HCT116 (cell line): ENCODE measurements at regions not wholly inside any gene's neighbourhood (a gene's known extent, or its start where the extent isn't known, plus 50 kb on each side); places are given as distances from the start of the nearest gene placed in this dataset.

Experiments
- ATAC-seq: fragments of 200-7000 bp; cut with Tn5 transposase; 2 replicates; pipeline ENCODE4 v1.9.1; 2020; ENCODE audit warnings: mild to moderate bottlenecking, moderate library complexity
- BruUV-seq: library from RNA; stranded (reverse); fragments of 400-500 nt; replicated peaks from 2 replicates; lab custom pipeline; 2021; lab: Mats Ljungman, UMichigan
- CTCF ChIA-PET: fragments of 300-600 bp; sonication (Branson Sonifier 250); formaldehyde crosslinking; loops from one replicate; lab custom pipeline; 2021; ENCODE audit warnings: antibody characterized with exemption; lab: Charles Lee
- POLR2A ChIA-PET: fragments of 300-600, 350-600 bp; sonication (Branson Sonifier 250); formaldehyde crosslinking; loops from one replicate; lab custom pipeline; 2021; ENCODE audit warnings: antibody characterized with exemption; lab: Charles Lee
- RAD21 ChIA-PET, 2 experiments: fragments of 300-600 bp; sonication (Branson Sonifier 250); formaldehyde crosslinking; loops; one replicate each; lab custom pipeline; 2023; ENCODE audit warnings: low total read pairs in 2 of 2; ENCODE audit not compliant: uncharacterized antibody in 2 of 2, unreplicated experiment in 2 of 2, low non-redundant PET in 1 of 2; lab: Charles Lee
- DNase-seq: peaks from one replicate; pipeline ENCODE4 v3.0.0-alpha.2; 2010; ENCODE audit warnings: low read depth, low spot score
- H2AFZ ChIP-seq: fragments of 200-600 bp; shearing (Covaris generic), sonication (generic); 2 replicates; pipeline ENCODE4 v1.6.1; 2017; ENCODE audit warnings: low read depth, mixed run types, mixed read lengths, antibody characterized with exemption, low read length; ENCODE audit not compliant: poor library complexity, severe bottlenecking
- H3K27ac ChIP-seq: 2 replicates; pipeline ENCODE4 v1.5.1; 2012; ENCODE audit warnings: low read depth, low read length
- H3K27me3 ChIP-seq: fragments of 200-600 bp; sonication (generic); 2 replicates; pipeline ENCODE4 v1.6.1; 2016; ENCODE audit warnings: mixed run types, low read length, mixed read lengths; ENCODE audit not compliant: insufficient read depth
- H3K36me3 ChIP-seq, 2 experiments: fragments of 200-500 bp in 1 of 2; fragments of 200-600 bp in 1 of 2; sonication (Bioruptor generic) in 1 of 2; sonication (generic) in 1 of 2; 2 replicates each; pipeline versions ENCODE4 v1.5.1 to v1.6.1; 2014 to 2016; ENCODE audit warnings: low read length in 2 of 2, inconsistent platforms in 1 of 2, mixed read lengths in 1 of 2, mixed run types in 1 of 2; ENCODE audit not compliant: insufficient read depth in 2 of 2, control insufficient read depth in 1 of 2
- H3K4me1 ChIP-seq, 2 experiments: fragments of 200-600 bp in 1 of 2; sonication (generic) in 1 of 2; 2 replicates each; pipeline versions ENCODE4 v1.5.1 to v1.6.1; 2012 to 2017; ENCODE audit warnings: low read length in 2 of 2, inconsistent platforms in 1 of 2, mild to moderate bottlenecking in 1 of 2, mixed read lengths in 1 of 2, mixed run types in 1 of 2, moderate library complexity in 1 of 2; ENCODE audit not compliant: insufficient read depth in 2 of 2, control insufficient read depth in 1 of 2
- H3K4me2 ChIP-seq: fragments of 200-600 bp; sonication (generic); 2 replicates; pipeline ENCODE4 v1.6.1; 2017; ENCODE audit warnings: mixed run types, low read length, mixed read lengths
- H3K4me3 ChIP-seq, 2 experiments: fragments of 200-600 bp in 1 of 2; sonication (generic) in 1 of 2; replicated peaks in 1 of 2; 2 replicates each; pipeline ENCODE4 v1.5.1; 2011 to 2016; ENCODE audit warnings: low read length in 2 of 2, control low read depth in 1 of 2, low read depth in 1 of 2, mild to moderate bottlenecking in 1 of 2, mixed read lengths in 1 of 2, mixed run types in 1 of 2
- H3K79me2 ChIP-seq: fragments of 200-600 bp; sonication (generic); 2 replicates; pipeline ENCODE4 v1.6.1; 2017; ENCODE audit warnings: mild to moderate bottlenecking, mixed run types, low read length, moderate library complexity, mixed read lengths; ENCODE audit not compliant: insufficient read depth
- H3K9ac ChIP-seq: fragments of 200-600 bp; sonication (generic); 2 replicates; pipeline ENCODE4 v1.6.1; 2016; ENCODE audit warnings: low read length, mixed read lengths
- H3K9me2 ChIP-seq: fragments of 200-600 bp; sonication (generic), shearing (Covaris generic); 2 replicates; pipeline ENCODE4 v1.6.1; 2017; ENCODE audit warnings: mixed run types, mild to moderate bottlenecking, moderate library complexity; ENCODE audit not compliant: insufficient read depth
- H3K9me3 ChIP-seq, 2 experiments: fragments of 200-500 bp in 1 of 2; fragments of 200-600 bp in 1 of 2; sonication (Bioruptor generic) in 1 of 2; sonication (generic) in 1 of 2; 2 replicates each; pipeline ENCODE4 v1.6.1; 2014 to 2017; ENCODE audit warnings: low read length in 2 of 2, mixed read lengths in 2 of 2, inconsistent platforms in 1 of 2, low read depth in 1 of 2, mild to moderate bottlenecking in 1 of 2, mixed run types in 1 of 2, moderate library complexity in 1 of 2; ENCODE audit not compliant: control insufficient read depth in 1 of 2, insufficient read depth in 1 of 2
- H4K20me1 ChIP-seq: fragments of 200-600 bp; sonication (generic), shearing (Covaris generic); 2 replicates; pipeline ENCODE4 v1.6.1; 2017; ENCODE audit warnings: mixed run types, mild to moderate bottlenecking, moderate library complexity; ENCODE audit not compliant: insufficient read depth
- CBX3 ChIP-seq: IDR thresholded peaks from 2 replicates; pipeline ENCODE4 v1.6.1; 2012; ENCODE audit warnings: low read depth
- CTCF ChIP-seq, 3 experiments: fragments of 200-600 bp in 1 of 3; sonication (generic) in 1 of 3; IDR thresholded peaks in 2 of 3; conservative IDR thresholded peaks in 1 of 3; 2 replicates each; pipeline ENCODE4 v1.5.1; 2012 to 2017; ENCODE audit warnings: low read depth in 2 of 3, low read length in 2 of 3, antibody characterized with exemption in 1 of 3, borderline replicate concordance in 1 of 3, control low read depth in 1 of 3, mild to moderate bottlenecking in 1 of 3, mixed read lengths in 1 of 3, mixed run types in 1 of 3, moderate library complexity in 1 of 3; ENCODE audit not compliant: insufficient read depth in 1 of 3
- ELF1 ChIP-seq: IDR thresholded peaks from 2 replicates; pipeline ENCODE4 v1.6.1; 2012; ENCODE audit warnings: low read depth, borderline replicate concordance
- JUND ChIP-seq: IDR thresholded peaks from 2 replicates; pipeline ENCODE4 v1.6.1; 2012
- MAX ChIP-seq: IDR thresholded peaks from 2 replicates; pipeline ENCODE4 v1.6.1; 2012
- POLR2A ChIP-seq: IDR thresholded peaks from 2 replicates; pipeline ENCODE4 v1.7.0; 2011; ENCODE audit warnings: borderline replicate concordance; ENCODE audit not compliant: insufficient read depth, insufficient read length; ENCODE audit errors: extremely low read depth
- POLR2AphosphoS5 ChIP-seq: IDR thresholded peaks from 2 replicates; pipeline ENCODE4 v1.6.1; 2011; ENCODE audit warnings: mild to moderate bottlenecking, low read depth, low read length, moderate library complexity
- RAD21 ChIP-seq: IDR thresholded peaks from 2 replicates; pipeline ENCODE4 v1.6.1; 2012; ENCODE audit warnings: low read depth, mild to moderate bottlenecking
- REST ChIP-seq: IDR thresholded peaks from 2 replicates; pipeline ENCODE4 v1.6.1; 2012; ENCODE audit warnings: low read depth
- SIN3A ChIP-seq: IDR thresholded peaks from 2 replicates; pipeline ENCODE4 v1.6.1; 2012; ENCODE audit warnings: low read depth
- SP1 ChIP-seq: IDR thresholded peaks from 2 replicates; pipeline ENCODE4 v1.6.1; 2012; ENCODE audit warnings: low read depth
- YY1 ChIP-seq: IDR thresholded peaks from 2 replicates; pipeline ENCODE4 v1.6.1; 2011; ENCODE audit warnings: low read length, low read depth, moderate library complexity, mild to moderate bottlenecking; ENCODE audit not compliant: insufficient replicate concordance; ENCODE audit errors: extremely low read depth
- ZFX ChIP-seq: fragments of 450-650 bp; IDR thresholded peaks from 2 replicates; pipeline ENCODE4 v1.6.1; 2017
- intact Hi-C: fragments of 100-400 bp; cut with micrococcal nuclease; formaldehyde crosslinking; loops from 2 replicates; pipeline ENCODE4 v1.10.0; 2022

- TF ChIP-seq REST (no peak), JUND (no peak), ZFX (no peak), MAX (no peak), CBX3 (no peak)
These were observed 202.4 kb upstream of the NEBL start (continued) for GRCh38 chr10:21099291-21100062.

GRCh38 chr10:21097926-21098355 lies 200.8 kb upstream of the NEBL start:
- no peak overlapping the region for H2AFZ ChIP-seq
- intact Hi-C loops: no loop called here
- H3K36me3 ChIP-seq: no peaks in the 10 kb centered on the region
- no peaks in the 10 kb centered on the region for H3K9me3 ChIP-seq
- no peak overlapping the region for H3K4me2 ChIP-seq
- no peak overlapping the region for H3K9ac ChIP-seq
- H3K4me3 ChIP-seq: no peak overlapping the region
- no TSS peak for BruUV-seq
- ChIA-PET RAD21 (no interaction called here), POLR2A (no interaction called here), CTCF (no interaction called here)
- no peak for ATAC-seq
- no peaks in the 10 kb centered on the region for H3K79me2 ChIP-seq
- H3K27me3 ChIP-seq: no peaks in the 10 kb centered on the region
- no peaks in the 10 kb centered on the region; a peak in 1 of 4 replicates for H3K4me1 ChIP-seq
- no peaks in the 10 kb centered on the region for H3K9me2 ChIP-seq
- no peak overlapping the region for H3K27ac ChIP-seq
- TF ChIP-seq SIN3A: no peak
- TF ChIP-seq POLR2AphosphoS5: no peak
- TF ChIP-seq ELF1: no peak
- no peak for TF ChIP-seq REST
- TF ChIP-seq SP1: no peak
- no peak for TF ChIP-seq CTCF (IDR thresholded peaks at IDR 0.05 in 2 of 3, conservative IDR thresholded peaks at IDR 0.05 in 1 of 3; ENCODE audit: borderline replicate concordance in 1 of 3, insufficient read depth in 1 of 3, low read depth in 2 of 3, low read length in 2 of 3)
- TF ChIP-seq POLR2A: no peak
- no peak for TF ChIP-seq YY1
- TF ChIP-seq RAD21: no peak
- TF ChIP-seq, all 23 proteins: peak for 0
- no peaks in the 10 kb centered on the region for H4K20me1 ChIP-seq
- DNase-seq: no peak
